LoVo (cell line): ENCODE measurements at regions not wholly inside any gene's neighbourhood (a gene's known extent, or its start where the extent isn't known, plus 50 kb on each side); places are given as distances from the start of the nearest gene placed in this dataset.

Experiments
- DNase-seq: peaks from one replicate; pipeline ENCODE4 v3.0.0-alpha.2; 2016; ENCODE audit warnings: low spot score

DNA sequence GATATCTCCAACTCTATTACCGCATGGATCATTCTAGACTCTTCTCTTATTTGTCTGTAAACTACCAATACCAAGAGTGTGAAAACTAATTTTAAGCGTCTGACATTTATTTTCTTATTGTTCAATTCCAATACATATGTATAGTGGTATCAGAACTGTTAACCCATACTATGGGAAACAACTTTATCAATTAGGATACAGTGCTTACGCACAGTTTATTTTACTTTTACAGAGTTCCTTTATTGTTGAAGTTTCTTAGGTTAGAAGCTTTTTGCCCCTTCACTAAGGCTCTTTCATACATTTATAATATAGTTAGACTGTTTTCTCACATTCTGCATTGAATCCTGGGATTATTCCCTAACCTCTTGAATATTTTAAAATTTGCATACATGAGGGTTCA is 198.8 kb upstream of the RGPD4 start:
- DNase-seq = no peak

GRCh38 chr2:107633580-107634147 is 193.0 kb upstream of the RGPD4 start:
- peak; percentile 32 for DNase-seq

DNA sequence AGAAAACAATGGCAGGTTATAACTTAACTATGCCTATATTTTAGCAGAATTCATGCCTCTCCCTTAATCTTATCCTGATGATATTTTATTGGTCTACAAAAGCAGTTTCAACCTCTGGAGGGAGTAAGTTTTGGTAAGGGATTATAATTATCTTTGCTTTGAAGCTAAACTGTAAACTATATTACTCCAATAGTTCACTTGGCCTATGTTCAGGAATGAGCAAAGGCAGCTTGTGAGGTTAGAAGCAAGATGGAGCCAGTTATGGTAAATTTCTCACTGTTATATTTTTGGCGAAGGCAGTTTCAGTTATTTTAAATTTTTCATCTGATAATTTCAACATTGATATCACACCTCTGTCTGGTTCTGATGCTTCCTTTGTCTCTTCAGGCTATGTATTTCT is 192.5 kb upstream of the RGPD4 start:
- DNase-seq = no peak

DNA sequence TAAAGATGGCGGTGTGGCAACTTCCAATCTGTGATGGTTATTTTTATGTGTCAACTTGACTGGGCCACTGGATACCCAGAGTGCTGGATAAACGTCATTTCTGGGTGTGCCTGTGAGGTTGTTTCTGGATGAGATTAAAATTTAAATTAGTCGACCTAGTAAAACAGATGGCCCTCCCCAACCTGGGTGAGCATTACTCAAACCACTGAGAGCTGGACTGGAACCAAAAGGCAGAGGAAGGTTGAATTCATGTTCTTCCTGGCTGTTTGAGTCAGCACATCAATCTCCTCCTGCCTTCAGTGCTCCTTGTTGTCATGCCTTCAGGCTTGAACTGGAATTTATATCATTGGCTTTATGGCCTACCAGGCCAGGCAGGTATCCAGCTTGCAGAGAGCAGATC is 190.8 kb upstream of the RGPD4 start:
- no peak for DNase-seq

GRCh38 chr2:107645586-107645985 is 181.1 kb upstream of the RGPD4 start:
- no peak for DNase-seq

DNA sequence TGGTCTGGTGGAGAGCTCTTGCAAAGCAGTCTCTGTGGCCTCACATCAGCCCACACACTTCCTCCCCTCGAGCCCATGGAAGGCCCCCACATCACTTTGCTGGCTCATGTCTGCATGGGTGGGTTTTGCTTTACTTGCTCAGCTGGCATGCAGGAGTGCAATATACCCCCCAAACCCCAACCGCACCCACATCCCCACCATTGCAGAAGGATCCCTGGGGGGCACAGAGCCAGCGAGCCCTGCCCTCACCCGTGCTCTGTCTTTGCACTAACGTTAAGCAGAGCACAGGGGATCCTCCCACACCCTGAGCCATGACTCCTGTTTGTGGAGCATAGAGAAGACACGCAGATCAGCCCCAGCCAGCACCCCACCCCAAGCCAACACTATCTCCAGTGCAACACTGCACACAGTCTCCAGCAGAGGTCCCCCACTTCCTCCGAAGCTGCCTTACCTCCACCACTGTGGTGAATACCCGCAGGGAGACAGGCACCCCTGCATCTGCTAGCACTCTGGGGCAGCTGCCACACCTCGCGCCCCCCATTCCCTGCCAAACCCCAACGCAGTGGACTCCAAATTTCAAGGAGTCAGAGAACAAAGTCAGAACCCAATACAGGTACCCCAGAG is 177.8 kb upstream of the RGPD4 start:
- no peak for DNase-seq

DNA sequence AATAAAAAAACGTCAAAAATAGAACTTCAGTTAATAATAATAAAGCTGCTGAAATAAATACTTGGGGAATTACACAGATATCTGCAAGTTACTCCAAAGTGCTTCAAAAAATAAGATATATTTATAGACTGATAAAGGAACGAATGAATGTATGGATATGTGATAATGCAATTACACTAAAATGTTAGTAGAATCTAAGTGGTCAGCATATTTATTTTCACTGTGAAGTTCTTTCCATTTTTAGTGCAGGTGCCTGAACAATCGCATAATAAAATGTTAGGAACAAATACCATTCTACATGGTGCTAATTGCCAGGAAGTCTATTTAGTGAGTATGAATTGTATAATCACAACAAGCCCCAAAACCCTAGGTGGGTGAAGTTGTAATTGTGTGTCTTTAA is 169.6 kb upstream of the RGPD4 start:
- DNase-seq = no peak

DNA sequence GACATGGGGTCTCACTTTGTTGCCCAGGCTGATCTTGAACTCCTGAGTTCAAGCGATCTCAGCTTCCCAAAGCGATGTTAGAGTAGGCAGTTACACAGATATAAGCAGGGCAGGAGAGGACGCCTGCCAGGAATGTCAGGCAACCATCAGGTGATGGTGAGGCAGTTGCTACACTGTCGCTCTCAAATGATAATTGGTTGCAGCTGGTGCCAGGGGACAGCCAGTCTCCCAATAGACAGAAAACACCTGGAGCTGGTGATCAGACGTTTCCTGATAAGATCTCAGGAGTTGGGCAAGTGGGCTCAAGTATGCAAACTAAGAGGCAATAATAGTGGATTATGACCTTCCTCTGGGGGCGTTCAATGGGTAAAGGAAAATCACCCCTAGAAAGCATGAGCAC is 163.1 kb upstream of the RGPD4 start:
- no peak for DNase-seq

DNA sequence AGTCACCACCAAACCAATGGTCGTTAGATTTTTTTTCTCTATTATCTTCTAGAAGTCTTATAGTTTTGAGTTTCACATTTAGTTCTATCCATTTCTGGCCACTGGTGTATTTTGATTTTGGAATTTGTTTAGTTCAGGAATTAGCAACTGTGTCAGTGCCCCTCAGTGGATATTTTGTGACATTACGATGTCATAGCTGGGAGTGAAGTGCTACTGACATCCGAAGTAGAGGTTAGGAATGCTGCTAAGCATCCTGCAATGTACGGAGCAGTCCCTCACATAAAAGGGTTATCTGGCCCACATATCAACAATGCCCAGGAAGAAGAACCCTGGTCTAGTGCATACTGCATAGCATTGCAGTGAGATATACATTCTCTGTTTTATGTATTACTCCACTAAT is 157.4 kb upstream of the RGPD4 start:
- no peak for DNase-seq

GRCh38 chr2:107681936-107682335 is 144.8 kb upstream of the RGPD4 start:
- no peak for DNase-seq

DNA sequence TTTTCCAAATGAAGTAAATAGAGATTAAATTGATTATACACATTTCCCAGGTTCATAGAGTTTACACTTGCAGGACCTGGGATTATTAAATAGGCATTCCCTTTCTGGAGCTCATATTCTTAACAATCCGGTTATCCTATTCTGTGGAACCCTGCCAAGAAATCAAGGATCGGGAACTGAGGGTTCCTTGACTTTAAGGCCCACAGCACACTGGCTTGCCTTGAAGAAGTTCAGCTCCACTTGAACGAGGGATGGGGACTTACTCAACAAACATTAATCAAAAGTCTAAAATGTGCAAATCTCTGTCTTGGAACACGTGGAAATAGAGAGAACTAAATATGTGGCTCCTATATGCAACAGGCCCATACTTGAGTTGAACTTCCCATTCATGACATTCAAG is 142.3 kb upstream of the RGPD4 start:
- no peak for DNase-seq

DNA sequence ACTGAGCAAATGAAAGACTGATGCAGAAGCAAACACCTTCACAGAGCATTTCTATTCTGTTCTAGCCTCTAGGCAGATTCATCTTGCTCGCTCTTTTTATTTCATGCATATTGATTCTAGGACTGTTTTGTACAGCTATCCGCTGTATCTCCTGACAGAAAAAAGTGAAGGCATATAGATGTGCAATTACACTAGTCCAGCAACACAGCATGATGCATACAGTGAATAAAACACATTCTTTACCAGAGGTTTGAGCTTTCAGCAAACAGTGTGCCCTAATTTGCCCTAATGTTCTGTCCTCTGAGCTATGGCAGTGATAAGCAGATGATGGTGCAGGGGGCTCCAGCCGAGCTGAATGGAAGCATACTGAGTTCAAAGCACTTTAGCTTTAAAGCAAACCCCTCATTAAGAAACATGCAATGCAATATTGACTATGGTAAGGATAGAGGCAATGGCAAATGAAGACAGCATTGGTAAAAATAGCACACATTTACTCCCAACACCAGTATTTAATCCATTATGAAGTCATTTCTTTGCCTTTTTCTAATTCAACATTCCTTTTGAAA is 141.2 kb upstream of the RGPD4 start:
- no peak for DNase-seq

DNA sequence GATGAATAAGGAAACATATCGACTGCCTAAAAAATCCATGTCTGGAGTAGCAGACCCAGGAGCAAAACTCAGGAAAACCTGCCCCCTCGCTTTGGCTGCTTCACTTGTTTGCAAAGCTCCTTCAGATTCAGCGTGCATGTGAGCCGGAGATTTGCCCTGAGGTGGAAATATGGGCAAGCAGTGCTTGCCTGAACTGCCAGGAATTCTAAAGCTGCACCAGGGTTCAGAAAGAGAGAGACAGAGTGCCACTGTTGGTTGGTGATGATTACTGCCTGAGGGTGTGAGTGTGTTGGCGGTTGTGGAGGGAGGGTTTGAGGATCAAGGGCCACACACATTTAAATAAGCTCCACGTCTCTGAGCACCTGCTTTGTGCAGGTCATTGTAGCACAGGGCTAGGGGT is 139.6 kb upstream of the RGPD4 start:
- no peak for DNase-seq

DNA sequence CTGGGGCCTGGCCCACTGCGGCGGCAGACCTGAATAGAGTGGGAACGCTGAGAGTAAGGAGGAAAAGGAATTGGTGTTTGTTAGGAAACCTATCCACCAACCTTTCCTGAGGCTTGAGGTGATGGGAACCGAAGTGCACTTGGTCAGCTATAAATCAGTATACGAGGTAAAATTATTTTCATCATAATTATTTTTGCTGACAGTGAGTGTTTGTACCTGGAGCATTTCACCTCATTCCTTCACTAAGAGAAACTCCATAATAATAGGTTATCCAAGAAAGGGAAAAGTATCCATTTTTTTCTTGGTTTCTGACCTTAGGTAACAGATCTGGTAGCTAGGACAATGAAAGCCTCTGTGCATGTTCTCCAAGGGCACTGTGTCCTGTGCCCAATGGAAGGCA is 138.6 kb upstream of the RGPD4 start:
- DNase-seq = no peak

DNA sequence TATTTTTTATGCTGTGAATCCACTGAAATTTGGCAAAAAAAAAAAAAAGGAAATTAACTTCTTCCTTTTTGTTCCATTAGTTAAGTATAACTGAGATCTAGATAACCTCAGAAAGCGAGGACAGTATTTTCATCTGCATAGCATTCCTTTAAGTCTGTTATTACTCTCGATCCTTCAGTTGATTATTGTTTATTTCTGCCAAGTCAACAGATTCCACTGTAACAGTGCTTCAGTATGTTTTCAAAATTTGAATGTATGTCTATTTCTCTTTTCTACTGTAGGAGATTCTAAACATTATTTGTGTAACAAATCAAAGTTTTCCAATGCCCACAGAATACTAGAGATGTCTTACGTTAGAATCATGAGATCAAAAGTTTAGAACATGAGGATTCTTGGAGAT is 133.1 kb upstream of the RGPD4 start:
- DNase-seq = no peak

DNA sequence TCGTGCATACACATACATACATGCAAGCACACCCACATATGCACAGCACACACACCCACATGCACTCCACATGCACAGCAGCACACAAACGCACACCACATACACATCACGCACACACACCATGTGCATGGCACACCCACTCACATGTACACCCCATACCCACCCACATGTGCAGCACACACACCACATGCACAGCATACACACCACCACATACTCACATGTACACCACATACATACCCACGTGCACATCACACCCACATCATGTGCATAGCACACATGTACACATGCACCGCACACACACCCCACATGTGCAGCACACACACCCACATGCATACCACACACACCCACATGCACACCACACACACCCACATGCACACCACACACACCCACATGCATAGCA is 132.0 kb upstream of the RGPD4 start:
- no peak for DNase-seq

DNA sequence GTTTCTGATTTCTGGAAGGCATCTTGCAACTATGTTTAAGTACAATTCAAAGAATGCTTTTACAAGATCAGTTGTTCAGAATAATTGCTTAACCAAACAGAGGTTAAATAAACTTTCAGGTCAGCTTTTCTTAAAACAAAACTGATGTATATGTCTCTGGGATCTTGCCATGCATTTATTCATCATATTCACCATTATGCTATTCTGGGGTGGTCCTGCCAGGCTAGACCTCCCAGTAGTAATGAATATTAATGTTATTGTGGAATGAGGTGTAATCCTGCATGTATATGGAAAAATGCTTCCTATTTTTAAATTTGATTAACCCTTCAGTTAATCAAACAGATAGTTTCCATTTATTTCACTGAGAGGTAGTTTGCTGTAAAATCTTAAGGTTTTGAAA is 129.3 kb upstream of the RGPD4 start:
- DNase-seq = no peak

GRCh38 chr2:107698861-107699260 is 127.8 kb upstream of the RGPD4 start:
- DNase-seq = no peak

GRCh38 chr2:107700073-107700472 is 126.6 kb upstream of the RGPD4 start:
- no peak for DNase-seq

DNA sequence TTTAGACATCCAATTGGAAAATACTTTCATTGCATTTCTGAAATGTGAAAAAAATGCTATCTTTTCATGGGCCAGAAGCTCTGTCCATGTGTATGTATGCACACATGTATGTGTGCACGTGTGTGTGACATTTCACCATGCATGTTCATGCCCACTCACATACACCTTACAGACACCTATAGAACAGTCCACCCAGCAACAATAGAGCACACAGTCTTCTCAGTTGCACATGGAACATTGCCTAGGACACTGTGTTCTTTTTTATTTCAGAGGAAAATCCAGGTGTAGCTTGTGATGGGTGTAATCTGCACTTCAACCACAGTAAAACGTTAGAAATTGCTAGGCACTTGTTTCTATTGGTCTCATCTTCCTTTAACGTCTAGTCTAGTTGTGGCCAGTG is 114.8 kb upstream of the RGPD4 start:
- no peak for DNase-seq

- DNase-seq = no peak
These were observed 113.8 kb upstream of the RGPD4 start for GRCh38 chr2:107712857-107713256.

- no peak for DNase-seq
These were observed 109.0 kb upstream of the RGPD4 start for GRCh38 chr2:107717661-107718060.

DNA sequence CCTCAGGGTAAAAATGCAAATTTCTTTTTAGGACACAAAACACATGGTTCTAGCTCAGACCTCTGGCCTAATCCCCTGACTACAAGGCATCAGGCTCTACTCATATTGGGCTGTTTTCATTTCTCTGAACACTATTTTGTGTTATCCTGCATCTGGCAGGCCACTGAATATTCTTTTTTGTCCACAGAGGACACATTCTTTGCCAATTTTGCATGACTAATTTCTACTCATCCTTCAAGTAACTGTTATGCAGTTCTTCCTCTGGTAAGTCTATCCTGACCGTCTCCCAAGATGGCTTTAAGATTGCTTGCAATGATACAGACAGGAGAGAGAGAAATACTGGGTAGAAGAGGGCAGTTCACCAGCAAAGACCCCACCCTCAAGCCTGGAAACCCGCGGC is 107.6 kb upstream of the RGPD4 start:
- DNase-seq = no peak

GRCh38 chr2:107719836-107720235 is 106.9 kb upstream of the RGPD4 start:
- no peak for DNase-seq
